ENCODE measurements at regions not wholly inside any gene's neighbourhood (a gene's known extent, or its start where the extent isn't known, plus 50 kb on each side); places are given as distances from the start of the nearest gene placed in this dataset.

- Histone ChIP-seq H3K9ac (ENCODE audit: insufficient read depth in 1 of 2, low read depth in 2 of 2, low read length in 2 of 2) (no peak overlapping the region), H3K4me1 (replicated peaks in 1 of 2; ENCODE audit: control insufficient read depth in 2 of 2, insufficient read depth in 2 of 2, low read length in 2 of 2) (no peaks in the 10 kb centered on the region), H2AFZ (ENCODE audit: low read depth, low read length) (no peak overlapping the region), H3K27ac (ENCODE audit: extremely low read depth, low read depth, low read length) (no peak overlapping the region), H3K9me3 (replicated peaks; ENCODE audit: control insufficient read depth, insufficient read depth, low read depth, low read length) (0 out of 2 replicates have a peak, but pooled peaks cover 2% of the 10 kb centered on the region), H3K27me3 (ENCODE audit: control insufficient read depth in 2 of 2, insufficient read depth in 2 of 2, low read length in 2 of 2) (no peaks in the 10 kb centered on the region), H4K20me1 (replicated peaks; ENCODE audit: control insufficient read depth, insufficient read depth, low read length) (no peaks in the 10 kb centered on the region), H3K36me3 (ENCODE audit: control insufficient read depth, insufficient read depth, low read length) (no peaks in the 10 kb centered on the region), H3K79me2 (ENCODE audit: control insufficient read depth, insufficient read depth, low read length) (no peaks in the 10 kb centered on the region), H3K4me3 (no peak overlapping the region), H3K9me1 (ENCODE audit: control insufficient read depth, insufficient read depth, low read length) (no peaks in the 10 kb centered on the region), H3K4me2 (ENCODE audit: insufficient read depth, low read length) (no peak overlapping the region)
- POLR2A ChIA-PET = no interaction called here
- TF ChIP-seq RBM22 (IDR thresholded peaks at IDR 0.05; ENCODE audit: low read depth, low read length, poor library complexity, severe bottlenecking) (no peak), ASH1L (IDR thresholded peaks at IDR 0.05; ENCODE audit: borderline replicate concordance, low read depth, partially characterized antibody) (no peak), ZNF778 (CRISPR knock-in tag; IDR thresholded peaks at IDR 0.05) (no peak), SAFB (IDR thresholded peaks at IDR 0.05; ENCODE audit: borderline replicate concordance, low read depth, low read length) (no peak), CBX5 (IDR thresholded peaks at IDR 0.05; ENCODE audit: borderline replicate concordance, low read depth) (no peak), ZNF830 (CRISPR knock-in tag; IDR thresholded peaks at IDR 0.05) (no peak), PHF20 (IDR thresholded peaks at IDR 0.05; ENCODE audit: partially characterized antibody) (no peak)
- intact Hi-C loops (cut with micrococcal nuclease) = no loop called here
- no TSS peak for BruUV-seq (replicated peaks)
- no peak for DNase-seq (ENCODE audit: extremely low read depth in 1 of 4, low spot score in 3 of 4)
- in situ Hi-C loops (cut with MboI) = no loop called here
- ATAC-seq = no peak
- CTCF ChIA-PET (ENCODE audit: low intra/inter-chr PET ratio) = no interaction called here
- no peak for FAIRE-seq
Measured at GRCh38 chr5:155530046-155530445, 516.5 kb downstream of the KIF4B start.

- H3K9ac ChIP-seq (ENCODE audit: insufficient read depth in 1 of 2, low read depth in 2 of 2, low read length in 2 of 2) = no peak overlapping the region
- DNase-seq (ENCODE audit: extremely low read depth in 1 of 4, low spot score in 3 of 4) (no peak), ATAC-seq (no peak), FAIRE-seq (no peak)
- no peak overlapping the region for H2AFZ ChIP-seq (ENCODE audit: low read depth, low read length)
- no peak overlapping the region for H3K4me3 ChIP-seq
- no TSS peak for BruUV-seq (replicated peaks)
- H3K27ac ChIP-seq (ENCODE audit: extremely low read depth, low read depth, low read length) = no peak overlapping the region
- TF ChIP-seq HOMEZ (CRISPR knock-in tag; IDR thresholded peaks at IDR 0.05) = no peak
- TF ChIP-seq MCM7 (IDR thresholded peaks at IDR 0.05) = no peak
- TF ChIP-seq TCFL5 (CRISPR knock-in tag; conservative IDR thresholded peaks at IDR 0.05) = no peak
- TF ChIP-seq SP1 (CRISPR knock-in tag; IDR thresholded peaks at IDR 0.05) = no peak
- no peaks in the 10 kb centered on the region for H4K20me1 ChIP-seq (replicated peaks; ENCODE audit: control insufficient read depth, insufficient read depth, low read length)
- CTCF ChIA-PET (ENCODE audit: low intra/inter-chr PET ratio) = no interaction called here
- POLR2A ChIA-PET = interaction anchor here (0.8 kb wide), 1 partner anchor 949 kb away, joined by 3 read pairs; no protein-coding TSS in a partner anchor
- WGBS (ENCODE audit: insufficient coverage, low coverage, missing lambda C conversion rate) = 0% methylated on average over 4 of the region's 4 CpGs
- no peak overlapping the region for H3K4me2 ChIP-seq (ENCODE audit: insufficient read depth, low read length)
- in situ Hi-C loops (cut with MboI) (no loop called here), intact Hi-C loops (cut with micrococcal nuclease) (no loop called here)
- no peaks in the 10 kb centered on the region for H3K9me1 ChIP-seq (ENCODE audit: control insufficient read depth, insufficient read depth, low read length)
- H3K9me3 ChIP-seq (replicated peaks; ENCODE audit: control insufficient read depth, insufficient read depth, low read depth, low read length) = no peaks in the 10 kb centered on the region
- no peaks in the 10 kb centered on the region for H3K36me3 ChIP-seq (ENCODE audit: control insufficient read depth, insufficient read depth, low read length)
- no peaks in the 10 kb centered on the region for H3K79me2 ChIP-seq (ENCODE audit: control insufficient read depth, insufficient read depth, low read length)
- no peaks in the 10 kb centered on the region for H3K27me3 ChIP-seq (ENCODE audit: control insufficient read depth in 2 of 2, insufficient read depth in 2 of 2, low read length in 2 of 2)
- H3K4me1 ChIP-seq (replicated peaks in 1 of 2; ENCODE audit: control insufficient read depth in 2 of 2, insufficient read depth in 2 of 2, low read length in 2 of 2) = no peaks in the 10 kb centered on the region
Measured at GRCh38 chr5:155532621-155533311, 519.2 kb downstream of the KIF4B start.
